NCI-H2227 (cell line): ENCODE measurements at regions not wholly inside any gene's neighbourhood (a gene's known extent, or its start where the extent isn't known, plus 50 kb on each side); places are given as distances from the start of the nearest gene placed in this dataset.
"Not testable (repeated sequence)": the region's sequence is repeated elsewhere in the genome, so short reads cannot be mapped to it uniquely, and the experiment has no call there.

Experiments
- DNase-seq: peaks from one replicate; lab custom pipeline; 2025; ENCODE audit not compliant: unreplicated experiment; lab: John Stamatoyannopoulos, UW

DNA sequence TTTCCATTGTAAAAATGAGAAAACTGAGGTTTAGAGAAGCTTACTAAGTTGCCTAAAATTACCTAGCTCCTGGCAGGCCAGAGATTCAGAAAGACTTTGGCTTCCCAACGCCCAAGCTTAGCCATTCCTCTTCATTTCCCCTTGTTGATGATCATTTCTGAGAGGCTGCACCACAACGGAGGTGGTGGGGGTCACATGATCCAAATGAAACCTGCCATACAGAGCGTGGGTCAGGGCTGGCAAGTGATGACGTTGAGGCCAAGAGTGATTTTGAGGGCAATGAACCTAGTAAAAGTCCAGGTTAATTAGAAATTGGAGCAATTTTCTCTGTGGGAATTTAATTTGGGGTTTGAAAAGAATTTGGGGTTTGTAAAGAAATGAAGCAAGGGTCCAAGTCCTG is 109.9 kb downstream of the TMEM182 start:
- no peak for DNase-seq

DNA sequence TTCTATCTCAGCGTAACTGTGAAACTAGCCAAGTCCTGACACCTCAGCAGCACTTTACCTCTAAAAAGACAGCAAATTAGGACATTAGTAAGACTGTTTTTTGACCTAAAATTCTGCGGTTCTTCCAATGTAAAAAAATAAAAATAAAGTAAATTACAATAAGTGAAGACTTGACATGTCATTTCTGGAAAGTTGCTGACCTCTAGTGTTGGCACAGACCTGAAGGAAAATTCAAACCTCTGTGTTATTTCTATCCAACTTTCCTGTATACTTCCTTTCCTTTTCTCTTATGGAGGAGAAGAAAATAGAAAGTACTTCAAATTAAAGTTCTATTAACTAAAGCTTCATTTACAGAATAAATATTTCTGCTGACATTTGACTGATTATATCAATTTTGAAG is 110.6 kb downstream of the TMEM182 start:
- DNase-seq, result peak; percentile 20

DNA sequence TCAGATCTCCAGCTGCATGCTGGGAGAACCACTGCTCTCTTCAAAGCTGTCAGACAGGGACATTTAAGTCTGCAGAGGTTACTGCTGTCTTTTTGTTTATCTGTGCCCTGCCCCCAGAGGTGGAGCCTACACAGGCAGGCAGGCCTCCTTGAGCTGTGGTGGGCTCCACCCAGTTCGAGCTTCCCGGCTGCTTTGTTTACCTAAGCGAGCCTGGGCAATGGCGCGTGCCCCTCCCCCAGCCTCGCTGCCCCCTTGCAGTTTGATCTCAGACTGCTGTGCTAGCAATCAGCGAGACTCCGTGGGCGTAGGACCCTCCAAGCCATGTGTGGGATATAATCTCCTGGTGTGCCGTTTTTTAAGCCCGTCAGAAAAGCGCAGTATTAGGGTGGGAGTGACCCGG is 117.7 kb downstream of the TMEM182 start:
- DNase-seq, result not testable (repeated sequence)

DNA sequence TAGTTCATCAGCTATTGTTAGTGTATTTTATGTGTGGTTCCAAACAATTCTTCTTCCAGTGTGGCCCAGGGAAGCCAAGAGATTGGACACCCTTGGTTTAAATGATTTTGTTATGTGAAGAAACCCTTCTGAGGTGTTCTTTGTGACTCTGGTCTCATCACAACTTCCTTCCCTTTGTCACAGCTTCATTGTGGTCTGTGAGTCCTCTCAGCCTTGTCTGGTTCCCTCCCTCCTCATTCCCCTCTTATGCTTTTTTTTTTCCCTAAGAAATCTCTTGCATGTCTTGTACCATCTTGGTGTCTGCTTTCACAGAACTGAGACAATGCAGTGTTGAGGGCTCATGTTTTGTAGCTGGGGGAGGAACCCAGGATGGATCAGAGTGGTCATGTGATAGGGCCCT is 118.9 kb downstream of the TMEM182 start:
- no peak for DNase-seq

DNA sequence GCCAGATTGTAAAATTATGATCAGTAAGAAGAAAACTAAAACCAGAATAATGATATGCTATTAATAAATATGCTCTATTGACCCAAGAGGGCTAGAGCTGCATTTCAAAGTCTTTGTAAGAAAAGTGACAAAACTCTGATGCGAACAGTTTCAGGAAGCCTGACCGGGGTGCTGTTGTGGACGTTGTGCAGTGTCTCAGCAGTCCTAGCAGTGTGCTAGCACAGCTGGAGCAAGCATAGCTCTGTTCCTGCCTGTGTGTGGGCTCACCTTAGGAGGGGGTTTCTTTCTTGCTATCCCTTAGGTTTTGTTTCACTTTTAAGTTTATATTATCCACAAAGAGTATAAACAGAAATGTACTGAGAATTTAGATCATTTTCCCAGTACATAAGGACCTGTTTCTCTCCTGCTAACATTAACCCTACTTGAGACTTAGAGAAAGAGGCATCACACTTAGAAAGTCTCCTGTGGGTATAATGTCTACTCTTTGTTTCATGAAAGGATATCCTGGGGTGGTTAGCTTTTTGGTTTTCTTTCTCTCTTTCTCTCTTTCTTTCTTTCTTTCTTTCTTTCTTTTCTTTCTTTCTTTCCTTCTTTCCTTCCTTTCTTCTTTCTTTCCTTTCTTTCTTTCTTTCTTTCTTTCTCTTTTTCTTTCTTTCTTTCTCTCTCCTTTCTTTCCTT is 124.5 kb downstream of the TMEM182 start:
- DNase-seq, result no peak

DNA sequence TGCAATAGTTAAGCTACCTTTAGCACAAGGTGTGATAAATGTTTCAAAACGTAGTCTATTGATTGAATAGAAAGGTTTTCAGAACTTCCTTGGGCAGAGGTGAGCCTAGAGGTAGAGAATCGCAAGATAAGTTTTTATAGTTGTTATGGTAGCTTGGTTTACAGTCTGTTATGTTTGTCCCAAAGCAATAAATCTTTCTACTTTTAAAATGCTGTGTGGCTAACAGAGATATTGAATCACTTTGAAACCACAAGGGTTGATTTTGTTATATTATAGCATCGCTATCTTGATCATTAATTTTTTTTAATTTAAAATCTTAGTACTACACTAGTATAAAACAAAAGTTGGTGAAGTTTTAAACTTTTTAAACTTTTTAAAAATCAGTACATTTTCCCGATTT is 126.7 kb downstream of the TMEM182 start:
- no peak for DNase-seq

GRCh38 chr2:102891296-102891695 is 129.5 kb downstream of the TMEM182 start:
- no peak for DNase-seq

DNA sequence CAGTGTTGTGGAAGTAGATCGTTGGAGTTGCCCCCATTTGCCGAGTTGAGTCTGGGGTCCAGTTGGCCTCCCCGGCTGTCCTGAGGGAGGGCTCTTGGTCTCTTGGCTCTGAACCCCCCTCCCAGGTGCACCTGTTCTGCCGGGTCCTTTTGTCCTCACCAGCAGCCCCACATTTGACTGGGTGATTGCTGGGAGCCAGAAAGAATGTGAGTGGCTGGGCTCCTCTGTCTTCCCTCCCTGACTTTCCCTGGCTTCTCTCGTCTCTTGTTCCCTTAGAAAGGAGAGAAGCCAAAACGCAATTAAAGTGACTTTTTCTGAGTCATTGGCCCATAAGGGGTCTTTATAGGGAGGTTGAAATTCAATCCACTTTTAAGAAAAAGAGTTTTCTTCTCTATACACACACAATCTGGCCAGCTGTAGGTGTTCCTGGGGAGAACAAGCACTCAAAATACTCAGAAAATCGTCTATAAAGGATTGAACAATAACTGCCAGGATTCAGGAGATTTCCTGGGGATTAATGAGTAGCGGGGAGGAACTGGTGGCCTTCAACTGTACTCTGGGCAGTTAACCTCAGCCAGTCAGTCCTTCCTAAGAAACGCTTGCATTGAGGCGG is 131.0 kb downstream of the TMEM182 start:
- DNase-seq, result no peak

- DNase-seq, result no peak
Measured at GRCh38 chr2:102893870-102894269, 132.0 kb downstream of the TMEM182 start.

- DNase-seq, result no peak
Measured at GRCh38 chr2:102895376-102895775, 133.5 kb downstream of the TMEM182 start.

DNA sequence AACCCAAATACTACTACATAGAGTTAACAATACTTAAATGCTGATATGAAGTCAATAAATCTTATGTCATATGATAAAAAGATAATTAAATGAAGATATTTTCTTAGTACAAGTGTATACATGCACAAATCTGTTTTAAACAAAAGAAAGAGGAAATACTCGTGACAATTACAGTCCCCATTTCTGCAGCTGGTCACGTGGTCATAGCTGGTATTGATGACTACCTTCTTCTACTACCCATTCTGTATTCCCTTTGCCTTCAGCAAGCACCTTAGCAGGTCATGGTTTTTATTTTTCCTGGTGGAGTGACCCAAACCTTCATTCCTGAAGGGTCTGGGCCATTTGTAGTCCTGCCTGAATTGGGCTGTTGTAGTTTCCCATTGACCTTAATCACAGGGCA is 147.4 kb downstream of the TMEM182 start:
- not testable (repeated sequence) for DNase-seq

- DNase-seq, result no peak
Measured at GRCh38 chr2:102910724-102911123, 148.9 kb downstream of the TMEM182 start.

GRCh38 chr2:102915128-102915527 is 153.3 kb downstream of the TMEM182 start:
- no peak for DNase-seq

DNA sequence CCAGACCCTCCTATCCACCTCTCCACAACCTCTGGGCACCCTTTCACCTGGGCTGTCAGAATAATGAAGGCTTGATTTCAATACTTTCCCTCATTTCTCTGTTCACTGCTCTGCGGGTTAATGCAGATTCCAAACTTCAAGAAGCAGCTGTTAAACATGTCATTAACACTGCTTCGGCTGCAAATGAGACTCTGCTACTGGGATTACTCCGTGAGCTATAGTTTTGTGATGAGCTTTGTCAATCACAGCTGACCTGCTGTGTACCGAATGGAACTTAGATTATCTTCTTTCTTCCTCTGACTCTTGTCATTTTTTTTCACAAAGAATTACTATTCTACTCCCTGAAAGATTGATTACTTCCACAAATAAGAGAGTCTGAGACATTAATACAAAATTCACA is 160.5 kb downstream of the TMEM182 start:
- DNase-seq, result no peak

- no peak for DNase-seq
Measured at GRCh38 chr2:102925003-102925402, 163.2 kb downstream of the TMEM182 start.

DNA sequence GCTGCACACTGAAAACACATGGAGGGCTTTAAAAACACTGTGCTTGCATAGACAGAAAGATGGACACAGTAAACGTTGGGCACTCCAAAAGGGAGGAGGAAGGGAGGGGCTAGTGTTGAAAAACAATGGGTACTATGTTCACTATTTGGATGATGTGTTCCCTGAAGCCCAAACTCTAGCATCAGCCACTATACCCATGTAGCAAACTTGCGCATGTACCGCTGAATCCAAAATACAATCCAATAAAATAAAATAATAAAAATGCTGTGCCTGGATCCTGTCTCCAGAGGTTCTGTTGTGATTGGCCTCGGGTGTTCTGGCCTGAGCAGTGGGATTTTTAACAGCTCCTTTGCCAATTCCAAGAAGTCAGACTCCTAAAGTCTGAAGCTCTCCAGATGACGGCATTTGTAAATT is 166.0 kb downstream of the TMEM182 start:
- no peak for DNase-seq

DNA sequence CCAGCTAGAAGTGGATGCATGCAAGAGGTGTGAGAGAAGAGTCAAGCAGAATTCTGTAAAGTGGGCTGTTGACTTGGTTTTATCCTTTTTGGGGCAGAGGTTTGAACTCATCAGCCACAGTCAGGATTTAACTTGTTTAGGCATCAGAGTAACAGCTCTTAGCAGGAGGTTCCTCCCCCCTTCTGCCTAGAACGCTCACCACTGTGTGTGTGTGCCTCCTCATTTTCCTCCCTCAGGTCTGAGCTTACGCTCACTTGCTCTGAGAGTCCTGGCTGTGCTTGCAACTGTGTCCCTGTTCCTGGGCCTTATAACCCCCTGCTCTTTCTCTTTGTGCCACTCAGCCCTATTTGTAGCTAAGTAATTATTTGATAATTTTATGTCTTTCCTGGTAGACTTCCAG is 167.9 kb downstream of the TMEM182 start:
- no peak for DNase-seq

GRCh38 chr2:102932501-102932900 is 170.7 kb downstream of the TMEM182 start:
- DNase-seq, result no peak

DNA sequence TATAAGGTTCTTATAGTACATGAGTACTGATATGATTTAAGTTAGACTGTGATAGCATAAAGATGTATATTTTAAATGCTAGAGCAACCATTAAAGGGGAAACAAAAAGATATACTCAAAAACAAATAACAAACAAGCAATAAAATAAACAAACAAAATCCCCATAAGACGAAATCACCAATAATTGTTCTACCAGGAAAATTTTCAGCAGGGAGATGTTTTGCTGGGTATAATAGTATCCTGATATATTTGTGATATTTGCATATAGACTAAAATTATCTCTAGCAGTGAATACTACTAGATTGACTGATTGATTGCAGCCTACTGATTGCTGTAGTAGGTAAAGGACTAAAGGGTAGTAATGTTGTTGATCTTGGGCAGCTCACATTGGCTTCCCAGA is 177.4 kb downstream of the TMEM182 start:
- DNase-seq, result no peak

- DNase-seq, result no peak
Measured at GRCh38 chr2:102940684-102941083, 178.9 kb downstream of the TMEM182 start.

DNA sequence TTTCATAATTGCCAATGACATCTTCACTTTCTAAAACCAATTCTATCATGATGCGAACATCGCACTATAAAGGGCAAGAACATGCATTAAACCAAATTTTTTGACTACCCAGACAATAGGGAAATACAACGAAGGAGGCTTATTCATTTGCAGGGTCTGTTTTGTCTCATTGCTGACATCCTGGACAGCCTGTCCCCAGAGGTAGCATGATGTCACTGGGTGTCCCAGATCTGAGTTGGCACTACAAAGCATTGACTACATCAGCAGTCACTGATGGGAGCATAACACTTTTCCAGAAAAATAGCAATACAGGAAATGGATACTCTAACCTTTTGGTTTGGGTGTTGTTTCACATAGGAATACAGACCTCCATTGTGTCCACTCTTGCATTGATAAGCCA is 180.3 kb downstream of the TMEM182 start:
- no peak for DNase-seq

DNA sequence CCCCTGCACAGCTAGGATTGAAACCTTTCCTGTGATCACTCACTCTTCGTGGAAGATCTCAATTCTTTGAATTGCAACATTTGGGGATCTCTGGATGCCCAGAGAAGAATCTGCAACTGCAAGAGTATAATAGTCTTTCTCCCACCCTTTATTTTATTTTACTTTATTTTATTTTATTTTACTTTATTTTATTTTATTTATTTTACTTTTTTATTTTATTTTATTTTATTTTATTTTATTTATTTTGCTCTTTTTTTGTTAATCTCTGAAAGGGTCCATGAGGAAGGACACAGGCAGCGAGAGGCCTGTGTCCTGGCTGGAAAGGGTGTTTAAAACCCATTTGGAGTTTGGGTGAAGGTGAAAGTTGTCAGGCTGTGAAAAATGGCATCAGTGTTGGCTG is 181.4 kb downstream of the TMEM182 start:
- DNase-seq, result no peak

DNA sequence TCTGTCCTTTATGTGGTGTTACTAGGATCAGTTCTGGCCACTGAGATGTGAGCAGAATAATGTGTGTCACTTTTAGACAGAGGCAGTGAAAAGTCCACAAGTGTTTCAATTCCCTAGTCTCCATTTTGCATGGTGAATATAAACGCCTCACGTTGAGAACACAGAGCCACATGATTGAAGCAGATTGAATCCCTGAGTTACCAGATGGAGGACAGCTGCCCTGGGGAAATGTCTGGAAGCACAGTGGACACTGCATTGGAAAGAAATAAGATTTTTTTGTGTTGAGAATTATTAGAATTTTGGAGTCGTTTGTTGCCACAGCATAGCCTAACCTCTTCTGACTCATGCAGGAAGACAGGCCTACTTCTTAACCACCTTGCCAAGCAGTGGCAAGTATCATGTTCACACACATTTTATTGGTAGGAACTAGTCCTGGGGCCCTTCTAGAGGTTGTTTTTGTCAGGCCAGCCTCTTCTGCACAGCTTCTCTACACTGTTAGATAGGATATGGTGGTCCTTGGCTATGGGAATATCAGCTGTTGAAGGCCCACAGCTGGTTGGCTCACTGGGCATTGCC is 188.6 kb downstream of the TMEM182 start:
- DNase-seq, result no peak
